ENCODE measurements at regions not wholly inside any gene's neighbourhood (a gene's known extent, or its start where the extent isn't known, plus 50 kb on each side); places are given as distances from the start of the nearest gene placed in this dataset.

DNA sequence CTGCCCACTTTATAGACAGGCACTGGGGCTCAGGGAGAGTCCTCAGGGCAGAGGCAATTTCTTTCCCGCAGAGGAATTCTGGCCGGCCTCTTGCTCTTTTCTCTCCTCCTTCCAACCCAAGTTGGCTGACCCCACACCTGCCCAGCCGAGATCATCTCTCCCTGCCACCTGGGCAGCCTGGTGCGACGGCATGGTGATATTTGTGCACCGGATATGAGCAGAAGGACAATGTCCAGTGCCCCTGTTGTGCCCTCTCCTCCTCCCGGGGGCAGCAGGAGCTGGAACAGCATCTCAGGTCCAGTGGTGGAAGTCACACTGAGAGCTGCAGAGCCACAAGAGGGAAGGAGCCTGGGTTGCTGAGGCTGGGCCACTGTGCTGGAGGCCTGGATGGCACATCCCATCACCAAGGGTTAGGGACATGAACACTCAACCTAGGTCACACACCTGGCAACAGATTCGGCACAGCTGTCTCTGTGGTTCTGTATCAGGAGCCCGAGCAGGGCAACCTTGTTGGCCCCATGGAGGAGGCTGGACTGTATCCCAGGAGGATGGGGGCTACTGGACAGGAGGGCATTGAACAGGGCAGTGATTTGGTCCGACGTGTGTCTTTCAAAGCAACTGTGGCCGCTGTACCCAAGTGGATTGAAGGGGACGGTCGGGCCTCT lies 57.7 kb upstream of the DIO3 start (continued):
- TF ChIP-seq, protein P1, sequence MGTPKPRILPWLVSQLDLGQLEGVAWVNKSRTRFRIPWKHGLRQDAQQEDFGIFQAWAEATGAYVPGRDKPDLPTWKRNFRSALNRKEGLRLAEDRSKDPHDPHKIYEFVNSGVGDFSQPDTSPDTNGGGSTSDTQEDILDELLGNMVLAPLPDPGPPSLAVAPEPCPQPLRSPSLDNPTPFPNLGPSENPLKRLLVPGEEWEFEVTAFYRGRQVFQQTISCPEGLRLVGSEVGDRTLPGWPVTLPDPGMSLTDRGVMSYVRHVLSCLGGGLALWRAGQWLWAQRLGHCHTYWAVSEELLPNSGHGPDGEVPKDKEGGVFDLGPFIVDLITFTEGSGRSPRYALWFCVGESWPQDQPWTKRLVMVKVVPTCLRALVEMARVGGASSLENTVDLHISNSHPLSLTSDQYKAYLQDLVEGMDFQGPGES (IDR thresholded peaks at IDR 0.05; ENCODE audit: low read depth, low read length): no peak
- no peak for TF ChIP-seq EZH2phosphoT487 (IDR thresholded peaks at IDR 0.05; ENCODE audit: borderline replicate concordance, low read depth)

DNA sequence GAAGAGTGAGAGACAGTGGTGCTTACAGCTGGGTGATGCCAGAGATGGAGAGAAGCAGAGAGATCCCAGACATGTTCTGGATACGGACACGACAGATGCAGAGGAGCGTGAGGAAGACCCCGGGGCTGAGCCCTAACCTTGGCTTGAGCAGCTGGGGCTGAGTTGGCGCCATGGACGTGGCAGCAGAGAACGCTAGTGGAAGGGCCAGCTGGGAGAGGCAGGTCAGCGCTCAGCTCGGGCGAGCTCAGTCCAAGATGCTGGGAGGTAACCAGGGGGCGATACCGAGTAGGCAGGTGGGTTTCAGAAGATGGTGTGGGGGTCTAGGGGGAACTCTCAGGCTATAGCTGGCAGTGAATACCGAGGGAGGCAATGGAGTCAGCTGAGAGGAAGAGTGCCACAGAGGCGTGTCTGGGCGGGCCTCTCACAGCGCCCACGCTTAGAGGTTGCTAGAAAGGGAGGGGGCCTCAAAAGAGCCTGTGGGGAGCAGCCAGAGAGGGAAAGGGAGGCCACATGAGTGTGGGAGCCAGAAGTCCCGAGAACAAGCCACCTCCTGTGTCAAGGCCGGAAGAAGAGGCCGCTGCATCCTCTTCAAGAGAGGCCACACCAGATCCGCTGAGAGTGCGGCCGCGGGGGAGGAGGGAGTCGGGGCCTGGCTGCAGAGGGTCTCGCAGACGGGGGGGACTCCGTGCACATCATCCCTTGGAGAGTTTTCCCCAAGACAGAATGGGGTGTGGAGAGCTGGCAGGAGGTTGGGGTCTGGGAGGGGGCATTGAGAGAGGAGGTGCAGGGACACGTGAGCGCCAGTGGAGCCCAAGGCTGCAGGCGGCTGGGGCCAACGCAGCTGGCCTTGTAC lies 57.0 kb upstream of the DIO3 start:
- no peak overlapping the region for H3K9ac ChIP-seq
- CTCF ChIA-PET: no interaction called here
- no peaks in the 10 kb centered on the region for H3K9me3 ChIP-seq
- no peak overlapping the region for H2AFZ ChIP-seq (ENCODE audit: low read depth)
- H3K4me3 ChIP-seq (ENCODE audit: low read depth in 2 of 2, low read length in 1 of 2): no peak overlapping the region
- no peak overlapping the region for H3K4me2 ChIP-seq
- POLR2A ChIA-PET: no interaction called here
- H3K36me3 ChIP-seq (replicated peaks in 1 of 2; ENCODE audit: control insufficient read depth in 1 of 2, insufficient read depth in 2 of 2, low read length in 1 of 2): no peaks in the 10 kb centered on the region
- no peaks in the 10 kb centered on the region for H3K79me2 ChIP-seq (ENCODE audit: insufficient read depth)
- no peak for DNase-seq
- no peaks in the 10 kb centered on the region for H3K27me3 ChIP-seq (ENCODE audit: insufficient read depth)
- H3F3A ChIP-seq (replicated peaks; ENCODE audit: insufficient read depth): no peaks in the 10 kb centered on the region
- no peaks in the 10 kb centered on the region; a peak in 1 of 4 replicates for H3K4me1 ChIP-seq (ENCODE audit: control insufficient read depth in 1 of 2, insufficient read depth in 2 of 2, low read depth in 1 of 2, low read length in 1 of 2)
- H4K20me1 ChIP-seq (ENCODE audit: insufficient read depth): no peaks in the 10 kb centered on the region
- no peak overlapping the region for H3K27ac ChIP-seq (ENCODE audit: low read depth in 2 of 2, low read length in 1 of 2)
- TF ChIP-seq EZH2phosphoT487 (IDR thresholded peaks at IDR 0.05; ENCODE audit: borderline replicate concordance, low read depth) (no peak), GATA2 (CRISPR knock-in tag; IDR thresholded peaks at IDR 0.05) (no peak), GABPA (IDR thresholded peaks at IDR 0.05; ENCODE audit: low read depth) (no peak), FOXM1 (IDR thresholded peaks at IDR 0.05; ENCODE audit: low read depth) (no peak), MEF2A (IDR thresholded peaks at IDR 0.05; ENCODE audit: borderline replicate concordance, low read depth) (no peak), POLR2AphosphoS5 (IDR thresholded peaks at IDR 0.05; ENCODE audit: low read depth, low read length) (no peak)
- TF ChIP-seq, protein P2, sequence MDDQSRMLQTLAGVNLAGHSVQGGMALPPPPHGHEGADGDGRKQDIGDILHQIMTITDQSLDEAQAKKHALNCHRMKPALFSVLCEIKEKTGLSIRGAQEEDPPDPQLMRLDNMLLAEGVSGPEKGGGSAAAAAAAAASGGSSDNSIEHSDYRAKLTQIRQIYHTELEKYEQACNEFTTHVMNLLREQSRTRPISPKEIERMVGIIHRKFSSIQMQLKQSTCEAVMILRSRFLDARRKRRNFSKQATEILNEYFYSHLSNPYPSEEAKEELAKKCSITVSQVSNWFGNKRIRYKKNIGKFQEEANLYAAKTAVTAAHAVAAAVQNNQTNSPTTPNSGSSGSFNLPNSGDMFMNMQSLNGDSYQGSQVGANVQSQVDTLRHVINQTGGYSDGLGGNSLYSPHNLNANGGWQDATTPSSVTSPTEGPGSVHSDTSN (IDR thresholded peaks at IDR 0.05): no peak
- 66% methylated on average over 31 of the region's 32 CpGs for WGBS (ENCODE audit: low lambda C conversion rate)
- no peaks in the 10 kb centered on the region for H3K9me2 ChIP-seq

DNA sequence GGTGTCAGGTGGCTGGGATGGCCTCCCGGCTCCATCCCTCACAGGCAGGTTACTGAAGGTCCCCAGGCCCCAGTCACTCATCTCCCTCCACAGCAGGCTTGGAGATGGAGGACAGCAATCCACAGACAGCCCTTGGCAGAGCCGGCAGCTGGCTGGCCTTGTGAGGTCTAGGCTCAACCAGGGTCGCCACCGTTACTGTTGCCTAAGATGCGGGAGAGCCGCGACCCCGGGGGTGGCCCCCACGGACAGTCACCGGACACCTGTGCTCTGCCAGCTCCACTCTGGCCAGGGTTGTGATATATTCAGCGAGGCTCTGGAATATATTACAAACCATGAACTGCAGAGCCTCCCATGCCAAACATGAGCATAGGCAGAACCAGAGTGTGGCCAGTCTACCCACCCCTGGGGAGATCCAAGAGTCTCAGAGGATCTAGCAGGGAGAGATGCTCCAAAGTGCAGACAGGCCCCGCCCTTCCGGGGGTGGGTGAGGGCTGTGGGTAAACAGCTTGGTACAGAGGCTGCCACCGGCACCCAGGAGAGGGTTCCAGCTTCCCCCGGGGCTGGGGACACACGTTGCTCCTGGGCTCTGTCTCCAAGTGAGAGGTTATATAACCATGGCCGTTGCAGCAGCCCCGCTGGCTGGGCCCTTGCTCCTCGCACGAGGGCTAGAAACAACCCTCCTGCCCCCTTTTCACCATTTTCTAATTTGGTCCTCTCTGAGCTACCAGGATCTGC lies 55.9 kb upstream of the DIO3 start:
- H2AFZ ChIP-seq (ENCODE audit: low read depth): no peak overlapping the region
- ChIA-PET POLR2A (no interaction called here), CTCF (no interaction called here)
- no peak overlapping the region for H3K4me2 ChIP-seq
- H3K27me3 ChIP-seq (ENCODE audit: insufficient read depth): no peaks in the 10 kb centered on the region
- no peak overlapping the region for H3K4me3 ChIP-seq (ENCODE audit: low read depth in 2 of 2, low read length in 1 of 2)
- no peaks in the 10 kb centered on the region for H3K79me2 ChIP-seq (ENCODE audit: insufficient read depth)
- no peaks in the 10 kb centered on the region for H4K20me1 ChIP-seq (ENCODE audit: insufficient read depth)
- 78% methylated on average over 14 of the region's 20 CpGs for WGBS (ENCODE audit: low lambda C conversion rate)
- DNase-seq: no peak
- no peaks in the 10 kb centered on the region; a peak in 1 of 4 replicates for H3K4me1 ChIP-seq (ENCODE audit: control insufficient read depth in 1 of 2, insufficient read depth in 2 of 2, low read depth in 1 of 2, low read length in 1 of 2)
- no peaks in the 10 kb centered on the region for H3F3A ChIP-seq (replicated peaks; ENCODE audit: insufficient read depth)
- no peak overlapping the region for H3K9ac ChIP-seq
- H3K9me3 ChIP-seq: no peaks in the 10 kb centered on the region
- H3K9me2 ChIP-seq: no peaks in the 10 kb centered on the region
- no peaks in the 10 kb centered on the region for H3K36me3 ChIP-seq (replicated peaks in 1 of 2; ENCODE audit: control insufficient read depth in 1 of 2, insufficient read depth in 2 of 2, low read length in 1 of 2)
- no peak overlapping the region for H3K27ac ChIP-seq (ENCODE audit: low read depth in 2 of 2, low read length in 1 of 2)
- no peak for TF ChIP-seq GABPA (IDR thresholded peaks at IDR 0.05; ENCODE audit: low read depth)
- TF ChIP-seq CHD2 (IDR thresholded peaks at IDR 0.05; ENCODE audit: low read length, partially characterized antibody): no peak
- TF ChIP-seq, protein P3, sequence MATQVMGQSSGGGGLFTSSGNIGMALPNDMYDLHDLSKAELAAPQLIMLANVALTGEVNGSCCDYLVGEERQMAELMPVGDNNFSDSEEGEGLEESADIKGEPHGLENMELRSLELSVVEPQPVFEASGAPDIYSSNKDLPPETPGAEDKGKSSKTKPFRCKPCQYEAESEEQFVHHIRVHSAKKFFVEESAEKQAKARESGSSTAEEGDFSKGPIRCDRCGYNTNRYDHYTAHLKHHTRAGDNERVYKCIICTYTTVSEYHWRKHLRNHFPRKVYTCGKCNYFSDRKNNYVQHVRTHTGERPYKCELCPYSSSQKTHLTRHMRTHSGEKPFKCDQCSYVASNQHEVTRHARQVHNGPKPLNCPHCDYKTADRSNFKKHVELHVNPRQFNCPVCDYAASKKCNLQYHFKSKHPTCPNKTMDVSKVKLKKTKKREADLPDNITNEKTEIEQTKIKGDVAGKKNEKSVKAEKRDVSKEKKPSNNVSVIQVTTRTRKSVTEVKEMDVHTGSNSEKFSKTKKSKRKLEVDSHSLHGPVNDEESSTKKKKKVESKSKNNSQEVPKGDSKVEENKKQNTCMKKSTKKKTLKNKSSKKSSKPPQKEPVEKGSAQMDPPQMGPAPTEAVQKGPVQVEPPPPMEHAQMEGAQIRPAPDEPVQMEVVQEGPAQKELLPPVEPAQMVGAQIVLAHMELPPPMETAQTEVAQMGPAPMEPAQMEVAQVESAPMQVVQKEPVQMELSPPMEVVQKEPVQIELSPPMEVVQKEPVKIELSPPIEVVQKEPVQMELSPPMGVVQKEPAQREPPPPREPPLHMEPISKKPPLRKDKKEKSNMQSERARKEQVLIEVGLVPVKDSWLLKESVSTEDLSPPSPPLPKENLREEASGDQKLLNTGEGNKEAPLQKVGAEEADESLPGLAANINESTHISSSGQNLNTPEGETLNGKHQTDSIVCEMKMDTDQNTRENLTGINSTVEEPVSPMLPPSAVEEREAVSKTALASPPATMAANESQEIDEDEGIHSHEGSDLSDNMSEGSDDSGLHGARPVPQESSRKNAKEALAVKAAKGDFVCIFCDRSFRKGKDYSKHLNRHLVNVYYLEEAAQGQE (IDR thresholded peaks at IDR 0.05; ENCODE audit: low read depth, low read length): no peak
- TF ChIP-seq, protein P1 (IDR thresholded peaks at IDR 0.05; ENCODE audit: low read depth, low read length): no peak
- TF ChIP-seq, protein P4, sequence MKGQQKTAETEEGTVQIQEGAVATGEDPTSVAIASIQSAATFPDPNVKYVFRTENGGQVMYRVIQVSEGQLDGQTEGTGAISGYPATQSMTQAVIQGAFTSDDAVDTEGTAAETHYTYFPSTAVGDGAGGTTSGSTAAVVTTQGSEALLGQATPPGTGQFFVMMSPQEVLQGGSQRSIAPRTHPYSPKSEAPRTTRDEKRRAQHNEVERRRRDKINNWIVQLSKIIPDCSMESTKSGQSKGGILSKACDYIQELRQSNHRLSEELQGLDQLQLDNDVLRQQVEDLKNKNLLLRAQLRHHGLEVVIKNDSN (IDR thresholded peaks at IDR 0.05; ENCODE audit: borderline replicate concordance, low read depth): no peak
- TF ChIP-seq EP300 (IDR thresholded peaks at IDR 0.05; ENCODE audit: borderline replicate concordance in 1 of 2, low read depth in 1 of 2, low read length in 1 of 2): no peak
- TF ChIP-seq RXRA (IDR thresholded peaks at IDR 0.05; ENCODE audit: borderline replicate concordance, low read depth): no peak

Data from SK-N-SH (cell line).